ENCODE measurements at regions not wholly inside any gene's neighbourhood (a gene's known extent, or its start where the extent isn't known, plus 50 kb on each side); places are given as distances from the start of the nearest gene placed in this dataset.

DNA sequence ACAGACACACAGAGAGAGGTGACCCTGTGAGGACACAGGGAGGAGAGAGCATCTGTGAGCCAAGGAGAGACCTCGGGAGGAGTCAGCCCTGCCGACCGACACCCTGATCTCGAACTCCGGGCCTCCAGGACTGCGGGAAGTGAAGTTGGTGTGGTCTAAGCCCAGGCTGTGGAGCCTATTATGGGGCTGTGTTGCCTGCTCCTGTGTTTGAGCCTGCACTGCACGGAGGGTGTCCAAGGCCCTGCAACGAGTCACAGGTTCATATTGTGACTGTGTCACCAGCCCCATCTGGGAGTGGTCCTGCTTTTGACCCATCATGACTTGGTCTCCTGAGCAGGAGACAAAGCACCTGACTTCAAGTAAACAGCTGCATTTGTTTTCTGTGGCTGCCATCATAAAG lies 186.0 kb upstream of the AJAP1 start:
- H3K27ac ChIP-seq (replicated peaks in 1 of 4) = no peak overlapping the region
- TF ChIP-seq POLR2AphosphoS5 (IDR thresholded peaks at IDR 0.05) (no peak), EP300 (IDR thresholded peaks at IDR 0.05) (no peak), POLR2A (IDR thresholded peaks at IDR 0.05; ENCODE audit: low read depth) (no peak)
- TF ChIP-seq, protein P1, sequence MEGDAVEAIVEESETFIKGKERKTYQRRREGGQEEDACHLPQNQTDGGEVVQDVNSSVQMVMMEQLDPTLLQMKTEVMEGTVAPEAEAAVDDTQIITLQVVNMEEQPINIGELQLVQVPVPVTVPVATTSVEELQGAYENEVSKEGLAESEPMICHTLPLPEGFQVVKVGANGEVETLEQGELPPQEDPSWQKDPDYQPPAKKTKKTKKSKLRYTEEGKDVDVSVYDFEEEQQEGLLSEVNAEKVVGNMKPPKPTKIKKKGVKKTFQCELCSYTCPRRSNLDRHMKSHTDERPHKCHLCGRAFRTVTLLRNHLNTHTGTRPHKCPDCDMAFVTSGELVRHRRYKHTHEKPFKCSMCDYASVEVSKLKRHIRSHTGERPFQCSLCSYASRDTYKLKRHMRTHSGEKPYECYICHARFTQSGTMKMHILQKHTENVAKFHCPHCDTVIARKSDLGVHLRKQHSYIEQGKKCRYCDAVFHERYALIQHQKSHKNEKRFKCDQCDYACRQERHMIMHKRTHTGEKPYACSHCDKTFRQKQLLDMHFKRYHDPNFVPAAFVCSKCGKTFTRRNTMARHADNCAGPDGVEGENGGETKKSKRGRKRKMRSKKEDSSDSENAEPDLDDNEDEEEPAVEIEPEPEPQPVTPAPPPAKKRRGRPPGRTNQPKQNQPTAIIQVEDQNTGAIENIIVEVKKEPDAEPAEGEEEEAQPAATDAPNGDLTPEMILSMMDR (IDR thresholded peaks at IDR 0.05) = no peak
- no peak for DNase-seq (ENCODE audit: extremely low spot score)
- intact Hi-C loops (cut with DNase I) = no loop called here
- WGBS = 93% methylated on average over 8 of the region's 8 CpGs
- H3K9me3 ChIP-seq = no peaks in the 10 kb centered on the region
- no peaks in the 10 kb centered on the region for H3K36me3 ChIP-seq
- peaks cover 0 to 9% (median 0%) of the 10 kb centered on the region in 4 donors for H3K27me3 ChIP-seq
- H3K4me1 ChIP-seq = no peaks in the 10 kb centered on the region
- H3K4me3 ChIP-seq = no peak overlapping the region

DNA sequence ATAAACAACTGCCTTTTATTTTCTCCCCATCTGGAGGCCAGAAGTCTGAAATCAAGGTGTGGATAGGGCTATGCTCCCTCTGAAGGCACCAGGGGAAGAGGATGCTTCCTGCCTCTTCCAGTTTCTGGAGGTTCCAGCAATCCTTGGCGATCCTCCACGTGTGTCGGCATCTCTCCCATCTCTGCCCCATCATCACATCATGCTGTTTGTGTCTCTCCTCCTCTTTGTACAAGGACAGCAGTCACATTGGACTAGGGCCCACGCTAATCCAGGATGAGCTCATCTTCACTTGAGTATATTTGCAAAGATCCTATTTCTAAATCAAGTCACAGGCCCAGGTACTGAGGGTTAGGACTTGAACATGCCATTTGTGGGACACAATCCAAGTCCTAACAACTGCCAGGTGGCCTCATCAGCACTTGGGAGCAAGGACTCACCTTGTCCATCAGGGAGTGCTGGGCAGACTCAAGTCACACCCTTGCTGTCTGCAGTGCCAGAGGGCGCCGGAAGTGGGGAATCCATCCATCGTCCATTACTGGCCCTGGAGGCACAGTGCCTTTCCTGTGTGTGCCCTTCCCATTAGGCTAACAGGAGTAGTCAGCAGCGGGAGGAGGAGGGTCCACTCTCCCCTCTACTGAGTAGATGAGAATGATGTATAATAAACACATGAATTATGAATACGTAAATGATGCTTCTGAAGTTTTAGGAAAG lies 185.4 kb upstream of the AJAP1 start:
- 88% methylated on average over 9 of the region's 9 CpGs for WGBS

DNA sequence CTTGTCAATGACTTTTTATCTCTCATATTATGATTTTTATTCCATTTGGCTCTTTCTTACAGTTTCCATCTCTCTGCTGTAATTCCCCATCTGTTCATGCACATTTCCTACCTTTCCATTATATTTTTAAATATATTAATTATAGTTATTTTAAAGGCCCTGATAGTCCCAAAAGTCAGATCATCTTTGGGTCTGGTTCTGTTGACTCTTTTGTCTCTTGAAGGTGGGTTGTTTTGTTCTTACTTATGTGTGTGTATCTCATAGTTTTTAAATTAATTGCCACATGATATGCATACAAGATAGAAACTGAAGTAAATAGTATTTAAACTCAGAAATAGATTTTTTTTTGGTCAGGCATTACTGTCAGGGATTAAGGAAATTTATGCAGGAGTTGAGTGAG lies 178.0 kb upstream of the AJAP1 start:
- H3K4me1 ChIP-seq = no peaks in the 10 kb centered on the region
- no peak for TF ChIP-seq POLR2A (IDR thresholded peaks at IDR 0.05; ENCODE audit: low read depth)
- no peak for TF ChIP-seq EP300 (IDR thresholded peaks at IDR 0.05)
- no peak for TF ChIP-seq POLR2AphosphoS5 (IDR thresholded peaks at IDR 0.05)
- TF ChIP-seq, protein P1 (IDR thresholded peaks at IDR 0.05) = no peak

More for the DNA sequence above, 185.4 kb upstream of the AJAP1 start:
- H3K4me1 ChIP-seq = no peaks in the 10 kb centered on the region
- no peaks in the 10 kb centered on the region for H3K9me3 ChIP-seq
- TF ChIP-seq EP300 (IDR thresholded peaks at IDR 0.05) = no peak
- TF ChIP-seq POLR2AphosphoS5 (IDR thresholded peaks at IDR 0.05) = no peak
- TF ChIP-seq, protein P1 (IDR thresholded peaks at IDR 0.05) = no peak
- no peak for TF ChIP-seq POLR2A (IDR thresholded peaks at IDR 0.05; ENCODE audit: low read depth)
- DNase-seq (ENCODE audit: extremely low spot score) = no peak
- no peak overlapping the region for H3K27ac ChIP-seq (replicated peaks in 1 of 4)
- H3K27me3 ChIP-seq = peaks cover 0 to 9% (median 0%) of the 10 kb centered on the region in 4 donors
- H3K4me3 ChIP-seq = no peak overlapping the region
- no peaks in the 10 kb centered on the region for H3K36me3 ChIP-seq
- intact Hi-C loops (cut with DNase I) = no loop called here

DNA sequence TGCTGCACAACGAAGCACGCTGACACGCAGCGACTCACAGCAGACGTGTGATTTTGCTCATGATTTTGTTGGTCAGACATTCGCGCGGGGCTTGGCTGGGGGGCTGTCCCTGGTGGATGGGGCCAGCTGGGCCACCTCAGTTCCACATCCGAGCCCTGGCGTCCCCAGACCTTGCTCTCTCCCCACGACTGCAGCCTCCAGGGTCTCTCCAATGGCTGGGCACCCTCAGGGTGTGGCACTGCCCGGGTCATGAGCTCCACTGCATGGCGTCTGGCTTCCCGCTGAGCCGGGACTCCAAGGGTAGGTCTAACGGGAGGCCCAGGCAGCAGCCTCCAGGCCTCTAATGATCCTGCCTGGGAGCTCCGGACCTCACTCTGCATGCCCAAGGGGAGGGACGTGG lies 173.0 kb upstream of the AJAP1 start:
- 91% methylated on average over 13 of the region's 18 CpGs for WGBS
- no peak for DNase-seq (ENCODE audit: extremely low spot score)
- intact Hi-C loops (cut with DNase I) = no loop called here
- no peak overlapping the region for H3K27ac ChIP-seq (replicated peaks in 1 of 4)
- H3K4me3 ChIP-seq = no peak overlapping the region
- TF ChIP-seq, protein P1 (IDR thresholded peaks at IDR 0.05) = no peak
- TF ChIP-seq POLR2A (IDR thresholded peaks at IDR 0.05; ENCODE audit: low read depth) (no peak), POLR2AphosphoS5 (IDR thresholded peaks at IDR 0.05) (no peak), EP300 (IDR thresholded peaks at IDR 0.05) (no peak)
- H3K9me3 ChIP-seq = peaks cover 0 to 15% (median 12%) of the 10 kb centered on the region in 4 donors
- H3K27me3 ChIP-seq = peaks cover 0 to 4% (median 0%) of the 10 kb centered on the region in 4 donors
- H3K4me1 ChIP-seq = no peaks in the 10 kb centered on the region
- no peaks in the 10 kb centered on the region for H3K36me3 ChIP-seq

More for the DNA sequence above, 178.0 kb upstream of the AJAP1 start:
- H3K4me3 ChIP-seq = no peak overlapping the region
- no peak for DNase-seq (ENCODE audit: extremely low spot score)
- intact Hi-C loops (cut with DNase I) = no loop called here
- peaks cover 0 to 2% (median 0%) of the 10 kb centered on the region in 4 donors for H3K27me3 ChIP-seq
- no peaks in the 10 kb centered on the region for H3K36me3 ChIP-seq
- H3K9me3 ChIP-seq = peaks cover 0 to 34% (median 26%) of the 10 kb centered on the region in 4 donors
- no peak overlapping the region for H3K27ac ChIP-seq (replicated peaks in 1 of 4)
